Jurkat, Clone E6-1 (cell line): ENCODE measurements at regions not wholly inside any gene's neighbourhood (a gene's known extent, or its start where the extent isn't known, plus 50 kb on each side); places are given as distances from the start of the nearest gene placed in this dataset.

Experiments used
- DNase-seq: peaks from one replicate; pipeline ENCODE4 v3.0.0-alpha.2; 2011; ENCODE audit warnings: low read depth, low spot score
- H3K4me3 ChIP-seq: 2 replicates; pipeline ENCODE4 v1.5.1; 2011; ENCODE audit warnings: mild to moderate bottlenecking, low read length, control low read depth, moderate library complexity

- no peak for DNase-seq
- H3K4me3 ChIP-seq: no peak overlapping the region
These were observed 78.1 kb upstream of the HMHB1 start for GRCh38 chr5:143733665-143734455.

GRCh38 chr5:143732402-143732801 is 79.6 kb upstream of the HMHB1 start:
- no peak overlapping the region for H3K4me3 ChIP-seq
- DNase-seq: no peak

GRCh38 chr5:143730112-143730801 is 81.7 kb upstream of the HMHB1 start:
- H3K4me3 ChIP-seq: no peak overlapping the region
- DNase-seq: no peak

GRCh38 chr5:143729334-143729946 is 82.5 kb upstream of the HMHB1 start:
- no peak overlapping the region for H3K4me3 ChIP-seq
- no peak for DNase-seq

GRCh38 chr5:143723159-143723558 is 88.8 kb upstream of the HMHB1 start:
- no peak overlapping the region for H3K4me3 ChIP-seq
- DNase-seq: no peak

- no peak for DNase-seq
- no peak overlapping the region for H3K4me3 ChIP-seq
These were observed 90.0 kb upstream of the HMHB1 start for GRCh38 chr5:143721925-143722324.

GRCh38 chr5:143720689-143721088 is 91.3 kb upstream of the HMHB1 start:
- no peak for DNase-seq
- H3K4me3 ChIP-seq: no peak overlapping the region

- no peak for DNase-seq
- H3K4me3 ChIP-seq: no peak overlapping the region
These were observed 94.6 kb upstream of the HMHB1 start for GRCh38 chr5:143717400-143717799.

- no peak overlapping the region for H3K4me3 ChIP-seq
- DNase-seq: no peak
These were observed 95.1 kb upstream of the HMHB1 start for GRCh38 chr5:143716881-143717280.

GRCh38 chr5:143715616-143716015 is 96.3 kb upstream of the HMHB1 start:
- DNase-seq: no peak
- no peak overlapping the region for H3K4me3 ChIP-seq

- no peak for DNase-seq
- H3K4me3 ChIP-seq: no peak overlapping the region
These were observed 97.3 kb upstream of the HMHB1 start for GRCh38 chr5:143714629-143715028.

- DNase-seq: no peak
- H3K4me3 ChIP-seq: no peak overlapping the region
These were observed 98.6 kb upstream of the HMHB1 start for GRCh38 chr5:143713047-143714003.

GRCh38 chr5:143708672-143709071 is 103.3 kb upstream of the HMHB1 start:
- peak; percentile 3 for DNase-seq

GRCh38 chr5:143707806-143708205 is 104.2 kb upstream of the HMHB1 start:
- H3K4me3 ChIP-seq: no peak overlapping the region
- peak; percentile 15 for DNase-seq

More at GRCh38 chr5:143708672-143709071, 103.3 kb upstream of the HMHB1 start:
- H3K4me3 ChIP-seq: no peak overlapping the region

- no peak for DNase-seq
These were observed 106.6 kb upstream of the HMHB1 start for GRCh38 chr5:143705381-143705780.

GRCh38 chr5:143703659-143704058 is 108.3 kb upstream of the HMHB1 start:
- H3K4me3 ChIP-seq: no peak overlapping the region
- DNase-seq: no peak

More at GRCh38 chr5:143705381-143705780, 106.6 kb upstream of the HMHB1 start:
- no peak overlapping the region for H3K4me3 ChIP-seq

- no peak for DNase-seq
- H3K4me3 ChIP-seq: no peak overlapping the region
These were observed 110.5 kb upstream of the HMHB1 start for GRCh38 chr5:143701493-143701892.

- H3K4me3 ChIP-seq: no peak overlapping the region
- no peak for DNase-seq
These were observed 111.0 kb upstream of the HMHB1 start for GRCh38 chr5:143700994-143701393.

- DNase-seq: no peak
- H3K4me3 ChIP-seq: no peak overlapping the region
These were observed 112.8 kb upstream of the HMHB1 start for GRCh38 chr5:143699121-143699520.
